HUES6 (cell line): ENCODE measurements at regions not wholly inside any gene's neighbourhood (a gene's known extent, or its start where the extent isn't known, plus 50 kb on each side); places are given as distances from the start of the nearest gene placed in this dataset.

ENCODE experiments used
- H3K27ac ChIP-seq: 2 replicates; pipeline ENCODE4 v1.7.0; 2013; ENCODE audit warnings: low read depth, mild to moderate bottlenecking, low read length, inconsistent platforms
- H3K27me3 ChIP-seq: 2 replicates; pipeline ENCODE4 v1.6.1; 2013; ENCODE audit warnings: low read length; ENCODE audit not compliant: control insufficient read depth, insufficient read depth
- H3K36me3 ChIP-seq: 2 replicates; pipeline ENCODE4 v1.6.1; 2013; ENCODE audit warnings: low read length; ENCODE audit not compliant: control insufficient read depth, insufficient read depth
- H3K4me1 ChIP-seq: 2 replicates; pipeline ENCODE4 v1.6.1; 2013; ENCODE audit warnings: low read length; ENCODE audit not compliant: control insufficient read depth, insufficient read depth
- H3K4me3 ChIP-seq: 2 replicates; pipeline ENCODE4 v1.5.1; 2013; ENCODE audit warnings: low read depth, low read length
- H3K9ac ChIP-seq: one replicate; pipeline ENCODE4 v1.6.1; 2013; ENCODE audit warnings: mild to moderate bottlenecking, low read length
- H3K9me3 ChIP-seq: 2 replicates; pipeline ENCODE4 v1.6.1; 2013; ENCODE audit warnings: low read depth, low read length; ENCODE audit not compliant: control insufficient read depth, insufficient read depth

DNA sequence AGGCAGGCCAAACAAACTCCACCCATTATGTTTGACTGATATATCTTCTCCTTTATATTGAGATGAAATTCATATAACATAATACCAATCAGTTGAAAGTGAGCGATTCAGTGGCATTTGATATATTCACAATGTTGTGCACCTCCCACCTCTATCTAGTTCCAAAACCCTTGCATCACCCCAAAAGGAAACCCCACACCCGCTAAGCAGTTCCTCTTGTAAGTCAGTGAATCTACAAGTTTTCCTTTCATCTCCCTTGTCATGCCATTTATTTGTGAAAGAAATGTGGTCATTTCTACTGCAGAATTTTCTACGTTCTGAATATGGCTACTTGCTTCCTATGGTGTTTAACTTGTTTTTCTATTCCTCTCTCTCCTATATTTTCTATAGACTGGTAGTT, 99.4 kb upstream of the PTPN3 start:
- no peak overlapping the region for H3K27ac ChIP-seq

DNA sequence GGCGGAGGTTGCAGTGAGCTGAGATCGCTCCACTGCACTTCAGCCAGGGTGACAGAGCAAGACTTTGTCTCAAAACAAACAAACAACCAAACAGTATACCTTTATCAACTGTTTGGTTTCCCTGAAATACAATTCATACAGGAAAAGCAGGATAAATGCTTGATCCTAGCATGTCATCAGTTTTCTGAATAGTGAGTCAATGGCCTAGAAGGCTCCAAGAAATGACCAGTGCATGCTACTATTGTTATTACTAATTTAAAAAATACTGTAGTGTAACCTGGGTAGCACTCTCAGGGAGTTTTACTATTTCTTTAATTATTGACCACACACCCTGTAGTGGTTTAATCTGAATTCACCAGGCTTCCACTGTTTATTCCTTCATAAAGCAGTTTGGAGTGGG, 101.0 kb upstream of the PTPN3 start:
- Histone ChIP-seq H3K9me3 (no peaks in the 10 kb centered on the region), H3K4me1 (peaks cover 3% of the 10 kb centered on the region; the same call in 1 of the 2 replicates), H3K36me3 (no peaks in the 10 kb centered on the region), H3K27me3 (no peaks in the 10 kb centered on the region), H3K27ac (no peak overlapping the region), H3K9ac (no peak overlapping the region), H3K4me3 (no peak overlapping the region)

More for the DNA sequence above, 99.4 kb upstream of the PTPN3 start:
- Histone ChIP-seq H3K4me1 (no peaks in the 10 kb centered on the region), H3K9me3 (no peaks in the 10 kb centered on the region), H3K9ac (no peak overlapping the region), H3K4me3 (no peak overlapping the region), H3K36me3 (no peaks in the 10 kb centered on the region), H3K27me3 (no peaks in the 10 kb centered on the region)

DNA sequence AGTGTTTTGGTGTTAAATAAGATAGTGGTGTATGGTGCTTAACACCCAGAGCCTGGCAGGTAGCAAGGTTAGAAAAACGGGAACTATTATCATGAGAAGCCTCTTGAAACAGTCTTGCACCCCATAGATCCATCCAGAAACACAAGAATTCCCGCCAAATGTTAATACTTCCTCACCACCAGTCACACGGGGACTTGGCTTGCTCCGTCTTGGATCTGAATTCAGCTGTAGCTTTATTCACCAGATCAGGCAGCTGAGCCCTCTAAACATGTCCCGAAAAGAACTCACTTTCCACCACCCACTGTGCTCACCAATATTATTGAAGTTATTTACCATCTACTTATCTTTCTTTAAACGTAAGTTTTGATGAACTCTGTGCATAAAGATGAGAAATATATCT, 101.6 kb upstream of the PTPN3 start:
- H3K36me3 ChIP-seq: no peaks in the 10 kb centered on the region
- H3K4me1 ChIP-seq: peaks cover 4% of the 10 kb centered on the region; the same call in 1 of the 2 replicates
- H3K27me3 ChIP-seq: no peaks in the 10 kb centered on the region
- H3K9me3 ChIP-seq: no peaks in the 10 kb centered on the region
- H3K27ac ChIP-seq: no peak overlapping the region
- no peak overlapping the region for H3K4me3 ChIP-seq
- H3K9ac ChIP-seq: no peak overlapping the region

DNA sequence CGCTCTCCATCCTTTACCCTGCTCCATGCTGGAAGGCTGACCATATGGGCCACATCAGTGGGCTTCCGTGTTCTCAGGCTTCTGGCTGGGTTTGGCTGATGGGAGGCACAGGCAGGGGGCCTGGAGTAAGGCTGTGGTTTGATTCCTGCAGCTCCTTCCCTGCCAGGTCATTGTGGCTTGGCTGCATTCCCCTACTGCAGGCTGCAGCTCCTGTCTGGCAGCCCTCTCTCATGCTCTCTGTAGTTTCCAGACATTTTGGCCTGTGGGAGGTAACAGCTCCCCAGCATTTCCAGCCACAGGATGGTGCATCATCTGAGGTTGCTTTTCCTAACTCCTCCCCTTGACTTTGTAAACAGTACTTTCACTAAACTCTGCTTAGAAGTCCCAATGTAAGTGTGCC, 102.0 kb upstream of the PTPN3 start:
- H3K4me1 ChIP-seq: peaks cover 4% of the 10 kb centered on the region; the same call in 1 of the 2 replicates
- H3K9ac ChIP-seq: no peak overlapping the region
- H3K36me3 ChIP-seq: no peaks in the 10 kb centered on the region
- H3K9me3 ChIP-seq: no peaks in the 10 kb centered on the region
- H3K27ac ChIP-seq: no peak overlapping the region
- H3K27me3 ChIP-seq: no peaks in the 10 kb centered on the region
- no peak overlapping the region for H3K4me3 ChIP-seq

DNA sequence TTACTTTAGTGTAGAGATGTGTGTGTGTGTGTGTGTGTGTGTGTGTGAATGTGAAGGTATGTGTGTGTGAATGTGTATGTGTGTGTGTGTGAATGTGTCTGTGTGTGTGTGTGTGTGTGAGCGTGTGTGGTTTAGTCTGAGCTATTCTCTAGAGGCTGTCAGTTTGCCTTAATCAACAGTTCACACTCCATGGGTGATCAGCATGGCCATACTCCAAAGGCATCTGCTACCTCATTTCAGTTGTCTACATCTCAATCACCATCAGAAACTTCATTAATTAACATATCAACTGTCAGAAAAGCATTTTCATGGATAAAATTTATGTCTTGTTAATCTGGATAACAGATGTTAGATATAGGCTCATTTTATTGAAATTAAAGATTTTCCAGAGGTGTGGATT, 103.1 kb upstream of the PTPN3 start:
- Histone ChIP-seq H3K9me3 (no peaks in the 10 kb centered on the region), H3K9ac (no peak overlapping the region), H3K4me3 (no peak overlapping the region), H3K36me3 (no peaks in the 10 kb centered on the region), H3K27ac (no peak overlapping the region), H3K4me1 (peaks cover 4% of the 10 kb centered on the region; the same call in 1 of the 2 replicates), H3K27me3 (no peaks in the 10 kb centered on the region)

DNA sequence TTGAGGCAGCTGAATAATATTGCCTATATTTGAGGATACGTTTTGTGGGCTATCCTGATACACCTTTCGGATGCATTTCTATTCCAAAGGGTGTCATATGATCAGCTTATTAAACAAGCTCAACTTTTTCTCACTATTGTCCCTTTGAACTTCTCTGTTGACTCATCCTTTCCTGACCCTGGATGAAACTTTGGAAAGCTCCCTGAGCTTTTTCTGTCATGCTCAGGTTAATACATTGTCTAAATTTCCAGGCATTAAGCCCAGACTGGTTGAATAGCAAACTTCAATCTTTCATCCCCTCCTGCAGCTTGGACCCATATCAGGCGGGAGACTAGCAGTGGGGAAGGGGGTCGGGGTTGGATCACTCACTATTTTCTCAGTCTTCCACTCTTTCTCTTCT, 104.9 kb upstream of the PTPN3 start:
- no peaks in the 10 kb centered on the region for H3K36me3 ChIP-seq
- H3K9me3 ChIP-seq: no peaks in the 10 kb centered on the region
- H3K9ac ChIP-seq: no peak overlapping the region
- no peak overlapping the region for H3K27ac ChIP-seq
- H3K27me3 ChIP-seq: no peaks in the 10 kb centered on the region
- no peak overlapping the region for H3K4me3 ChIP-seq
- peaks cover 4% of the 10 kb centered on the region; the same call in 1 of the 2 replicates for H3K4me1 ChIP-seq

DNA sequence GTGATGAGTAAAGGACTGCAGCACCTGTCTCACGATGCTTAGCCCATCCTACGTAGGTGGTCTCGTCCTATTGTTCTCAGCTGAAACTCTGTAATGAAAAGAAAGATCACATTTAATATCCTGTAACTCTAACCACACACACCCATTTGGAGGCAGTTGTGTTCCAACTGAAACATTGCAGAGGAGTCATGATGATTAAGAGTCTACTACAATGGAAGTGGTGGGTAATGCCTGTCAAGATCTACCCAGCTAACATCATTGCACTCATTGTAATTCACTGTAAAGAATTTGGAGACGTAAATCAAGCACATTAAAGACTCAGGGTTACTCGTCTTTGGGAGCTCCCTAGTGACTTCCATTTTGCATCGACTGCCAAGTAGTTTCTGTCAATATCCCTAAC, 106.0 kb upstream of the PTPN3 start:
- H3K27ac ChIP-seq: no peak overlapping the region
- H3K36me3 ChIP-seq: no peaks in the 10 kb centered on the region

DNA sequence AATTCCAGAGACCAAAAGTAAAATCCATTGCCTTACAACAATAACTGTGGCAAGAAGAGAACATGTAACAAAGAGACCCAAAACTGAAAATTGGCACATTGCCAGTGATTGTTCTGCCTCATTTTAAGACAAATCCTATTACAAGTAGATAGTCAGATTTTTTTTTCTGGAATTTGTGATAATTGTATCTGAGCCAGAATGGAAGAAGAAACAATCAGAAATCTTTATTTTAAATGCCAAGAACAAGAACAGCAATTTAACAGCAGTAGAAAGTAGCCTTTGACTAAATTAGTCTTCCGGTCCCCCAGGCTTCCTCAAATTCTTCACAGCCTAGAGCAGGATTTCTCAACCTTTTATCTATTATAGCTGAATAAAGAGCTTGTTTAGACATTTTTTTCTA, 106.7 kb upstream of the PTPN3 start:
- Histone ChIP-seq H3K4me3 (no peak overlapping the region), H3K27ac (no peak overlapping the region), H3K36me3 (no peaks in the 10 kb centered on the region), H3K9me3 (no peaks in the 10 kb centered on the region), H3K27me3 (no peaks in the 10 kb centered on the region), H3K9ac (no peak overlapping the region), H3K4me1 (peaks cover 4% of the 10 kb centered on the region; the same call in 1 of the 2 replicates)

More for the DNA sequence above, 106.0 kb upstream of the PTPN3 start:
- Histone ChIP-seq H3K9me3 (no peaks in the 10 kb centered on the region), H3K9ac (no peak overlapping the region), H3K27me3 (no peaks in the 10 kb centered on the region), H3K4me1 (peaks cover 4% of the 10 kb centered on the region; the same call in 1 of the 2 replicates), H3K4me3 (no peak overlapping the region)

DNA sequence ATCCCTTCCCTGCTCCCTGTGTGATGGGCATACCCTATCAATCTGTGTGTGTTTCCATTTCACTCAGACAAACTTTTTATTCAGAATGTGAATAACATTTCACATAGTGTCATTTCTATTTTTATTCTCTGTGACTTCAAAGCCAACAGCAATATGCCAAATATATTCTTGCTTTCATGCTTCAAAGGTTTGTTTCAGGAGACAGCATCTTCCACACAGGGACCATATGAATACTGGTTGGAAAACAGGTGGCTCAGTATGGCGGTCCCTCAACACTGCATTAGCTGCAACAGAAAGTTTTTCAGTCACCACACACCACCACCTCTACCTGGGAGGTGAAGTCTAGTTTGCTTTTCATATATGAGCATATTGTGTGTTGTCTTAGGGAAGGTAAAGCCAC, 111.0 kb upstream of the PTPN3 start:
- Histone ChIP-seq H3K27me3 (peaks cover 2% of the 10 kb centered on the region; the same call in 1 of the 2 replicates), H3K4me3 (no peak overlapping the region), H3K9me3 (no peaks in the 10 kb centered on the region), H3K27ac (no peak overlapping the region), H3K9ac (no peak overlapping the region), H3K4me1 (peaks cover 2% of the 10 kb centered on the region; the same call in 1 of the 2 replicates), H3K36me3 (no peaks in the 10 kb centered on the region)

DNA sequence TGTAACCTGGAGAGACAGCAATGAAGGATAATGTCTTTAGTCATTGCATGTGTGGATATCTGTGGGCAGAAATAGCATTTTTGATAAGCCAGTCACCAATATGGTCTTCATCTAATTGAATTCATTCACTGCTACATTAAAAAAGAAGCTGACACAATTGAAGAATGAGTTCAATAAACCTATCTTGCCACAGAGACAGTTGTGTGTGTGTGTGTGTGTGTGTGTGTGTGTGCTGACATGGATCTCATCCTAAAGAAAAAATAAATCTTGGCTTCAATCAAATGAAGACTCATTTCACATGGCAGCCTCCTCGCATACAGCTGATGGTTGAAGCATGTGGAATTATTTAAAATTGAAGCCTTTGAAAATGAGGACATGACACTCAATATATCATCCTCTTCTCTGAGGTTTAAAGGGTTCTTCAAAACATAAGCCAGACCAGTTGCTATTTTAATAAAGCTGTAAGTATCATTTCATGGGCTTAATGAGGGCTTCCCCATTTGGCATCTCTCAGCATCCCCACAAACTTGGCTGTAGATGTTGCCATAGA, 118.5 kb upstream of the PTPN3 start:
- Histone ChIP-seq H3K9me3 (peaks cover 7% of the 10 kb centered on the region; the same call in 1 of the 2 replicates), H3K9ac (no peak overlapping the region), H3K27me3 (no peaks in the 10 kb centered on the region; the same call in 1 of the 2 replicates), H3K36me3 (no peaks in the 10 kb centered on the region), H3K4me1 (no peaks in the 10 kb centered on the region), H3K4me3 (no peak overlapping the region), H3K27ac (no peak overlapping the region)

DNA sequence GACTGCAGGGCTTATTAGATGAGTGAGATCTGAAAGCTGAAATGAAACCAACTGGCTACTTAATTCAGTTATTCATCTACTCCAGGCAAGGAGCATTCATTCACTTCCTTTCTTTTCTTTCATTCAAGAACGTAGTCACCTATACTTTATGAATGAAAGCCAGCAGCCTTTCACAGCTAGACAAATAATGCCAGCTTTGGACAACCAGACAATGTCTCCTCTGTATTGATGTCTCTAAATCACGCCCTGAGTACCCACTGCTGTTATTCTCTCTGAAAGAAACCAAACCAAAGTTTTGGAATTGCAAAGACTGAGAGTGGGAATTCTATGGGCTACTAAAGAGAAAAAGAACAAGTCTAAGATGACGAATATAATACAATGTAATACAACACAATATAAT, 121.2 kb upstream of the PTPN3 start:
- H3K4me1 ChIP-seq: no peaks in the 10 kb centered on the region
- H3K9ac ChIP-seq: no peak overlapping the region
- peaks cover 7% of the 10 kb centered on the region; the same call in 1 of the 2 replicates for H3K9me3 ChIP-seq
- H3K4me3 ChIP-seq: no peak overlapping the region
- H3K27ac ChIP-seq: no peak overlapping the region
- H3K36me3 ChIP-seq: no peaks in the 10 kb centered on the region
- no peaks in the 10 kb centered on the region; the same call in 1 of the 2 replicates for H3K27me3 ChIP-seq
